Calu3 (cell line): ENCODE measurements at regions not wholly inside any gene's neighbourhood (a gene's known extent, or its start where the extent isn't known, plus 50 kb on each side); places are given as distances from the start of the nearest gene placed in this dataset.

Source experiments
- BruUV-seq: library from RNA; stranded (reverse); fragments of 400-500 nt; replicated peaks from 2 replicates; lab custom pipeline; 2021; lab: Mats Ljungman, UMichigan
- CTCF ChIA-PET: fragments of 300-600 bp; sonication (Branson Sonifier 250); formaldehyde crosslinking; loops from one replicate; lab custom pipeline; 2022; ENCODE audit warnings: antibody characterized with exemption; lab: Charles Lee
- DNase-seq: peaks from one replicate; pipeline ENCODE4 v3.0.0; 2022
- H3K27ac Mint-ChIP-seq: one replicate; pipeline ENCODE4 v1.8.0; 2022; ENCODE audit warnings: mixed read lengths; ENCODE audit not compliant: unreplicated experiment
- H3K27me3 Mint-ChIP-seq: one replicate; pipeline ENCODE4 v1.8.0; 2022; ENCODE audit warnings: mixed read lengths; ENCODE audit not compliant: unreplicated experiment
- H3K36me3 Mint-ChIP-seq: one replicate; pipeline ENCODE4 v1.8.0; 2022; ENCODE audit warnings: mild to moderate bottlenecking, moderate library complexity, mixed read lengths; ENCODE audit not compliant: insufficient read depth, unreplicated experiment
- H3K4me1 Mint-ChIP-seq: one replicate; pipeline ENCODE4 v1.8.0; 2022; ENCODE audit warnings: mild to moderate bottlenecking, low read depth, mixed read lengths; ENCODE audit not compliant: unreplicated experiment
- H3K4me3 Mint-ChIP-seq: one replicate; pipeline ENCODE4 v1.8.0; 2022; ENCODE audit warnings: mild to moderate bottlenecking, low read depth, moderate library complexity, mixed read lengths; ENCODE audit not compliant: unreplicated experiment
- H3K9me3 Mint-ChIP-seq: one replicate; pipeline ENCODE4 v1.8.0; 2022; ENCODE audit warnings: low read depth, mixed read lengths; ENCODE audit not compliant: unreplicated experiment
- CTCF ChIP-seq: fragments of 200-600 bp; IDR thresholded peaks from one replicate; pipeline ENCODE4 v1.8.0; 2022; ENCODE audit warnings: antibody characterized with exemption; ENCODE audit not compliant: unreplicated experiment
- intact Hi-C: fragments of 100-400 bp; cut with micrococcal nuclease; formaldehyde crosslinking; loops from one replicate; pipeline ENCODE4 v1.10.0; 2022; ENCODE audit not compliant: unreplicated experiment

DNA sequence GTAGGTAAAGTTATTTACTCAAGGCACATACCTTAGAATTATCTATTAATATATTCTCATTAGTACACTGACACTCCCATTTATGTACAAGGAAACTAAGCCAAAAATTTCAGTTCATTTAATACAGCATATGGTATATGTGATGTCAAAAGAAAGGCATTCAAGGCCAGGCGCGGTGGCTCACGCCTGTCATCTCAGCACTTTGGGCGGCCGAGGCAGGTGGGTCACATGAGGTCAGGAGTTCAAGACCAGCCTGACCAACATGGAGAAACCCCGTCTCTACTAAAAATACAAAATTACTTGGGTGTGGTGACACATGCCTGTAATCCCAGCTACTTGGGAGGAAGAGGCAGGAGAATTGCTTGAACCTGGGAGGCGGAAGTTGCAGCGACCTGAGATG is 435.2 kb downstream of the GBE1 start:
- no peak for TF ChIP-seq CTCF
- intact Hi-C loops: no loop called here
- Mint-ChIP-seq H3K9me3 (peaks cover 4% of the 10 kb centered on the region), H3K27ac (no peak overlapping the region), H3K4me3 (no peak overlapping the region), H3K36me3 (no peaks in the 10 kb centered on the region), H3K27me3 (no peaks in the 10 kb centered on the region), H3K4me1 (peaks cover 10% of the 10 kb centered on the region)
- no peak for DNase-seq
- BruUV-seq: no TSS peak
- CTCF ChIA-PET: no interaction called here

GRCh38 chr3:81320862-81321261 is 440.6 kb downstream of the GBE1 start:
- CTCF ChIA-PET: no interaction called here
- Mint-ChIP-seq H3K27me3 (no peaks in the 10 kb centered on the region), H3K4me3 (no peak overlapping the region), H3K27ac (no peak overlapping the region), H3K36me3 (no peaks in the 10 kb centered on the region), H3K4me1 (no peaks in the 10 kb centered on the region), H3K9me3 (peaks cover 2% of the 10 kb centered on the region)
- intact Hi-C loops: no loop called here
- TF ChIP-seq CTCF: no peak
- BruUV-seq: no TSS peak
- no peak for DNase-seq

- no peak for DNase-seq
- CTCF ChIA-PET: interaction anchor here (0.7 kb wide), 1 partner anchor 96 kb away, joined by 4 read pairs; no protein-coding TSS in a partner anchor
- no peak for TF ChIP-seq CTCF
These were observed 446.4 kb downstream of the GBE1 start for GRCh38 chr3:81315030-81315429.

DNA sequence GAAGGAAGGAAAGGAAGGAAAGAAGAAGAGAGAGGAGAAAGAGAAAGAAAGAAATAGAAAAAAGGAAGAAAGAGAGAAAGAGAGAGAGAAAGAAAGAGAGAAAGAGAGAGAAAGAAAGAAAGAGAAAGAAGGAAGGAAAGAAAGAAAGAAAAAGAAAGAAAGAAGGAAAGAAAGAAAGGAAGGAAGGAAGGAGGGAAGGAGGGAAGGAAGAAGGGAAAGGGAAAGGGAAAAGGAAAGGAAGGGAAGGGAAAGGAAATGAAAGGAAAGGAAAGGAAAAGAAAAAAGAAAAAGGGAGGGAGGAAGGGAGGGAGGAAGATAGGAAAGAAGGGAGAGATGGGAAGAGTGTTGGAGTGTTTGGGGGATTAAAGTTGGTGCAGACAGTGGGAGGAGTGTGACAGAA is 450.1 kb downstream of the GBE1 start:
- BruUV-seq: no TSS peak
- Mint-ChIP-seq H3K4me1 (no peaks in the 10 kb centered on the region), H3K27ac (no peak overlapping the region), H3K4me3 (no peak overlapping the region), H3K9me3 (no peaks in the 10 kb centered on the region), H3K27me3 (no peaks in the 10 kb centered on the region), H3K36me3 (no peaks in the 10 kb centered on the region)
- TF ChIP-seq CTCF: no peak
- no peak for DNase-seq
- intact Hi-C loops: no loop called here
- CTCF ChIA-PET: no interaction called here

More at GRCh38 chr3:81315030-81315429, 446.4 kb downstream of the GBE1 start:
- Mint-ChIP-seq H3K27me3 (no peaks in the 10 kb centered on the region), H3K4me3 (no peak overlapping the region), H3K9me3 (no peaks in the 10 kb centered on the region), H3K27ac (no peak overlapping the region), H3K4me1 (no peaks in the 10 kb centered on the region), H3K36me3 (no peaks in the 10 kb centered on the region)
- intact Hi-C loops: no loop called here
- no TSS peak for BruUV-seq
